GM21723 (cell line): ENCODE measurements at regions not wholly inside any gene's neighbourhood (a gene's known extent, or its start where the extent isn't known, plus 50 kb on each side); places are given as distances from the start of the nearest gene placed in this dataset.

Source experiments
- ATAC-seq: cut with Tn5 transposase; IDR thresholded peaks from one replicate; pipeline ENCODE4 v1.9.1; 2021; ENCODE audit warnings: mild to moderate bottlenecking, moderate library complexity; ENCODE audit not compliant: unreplicated experiment

DNA sequence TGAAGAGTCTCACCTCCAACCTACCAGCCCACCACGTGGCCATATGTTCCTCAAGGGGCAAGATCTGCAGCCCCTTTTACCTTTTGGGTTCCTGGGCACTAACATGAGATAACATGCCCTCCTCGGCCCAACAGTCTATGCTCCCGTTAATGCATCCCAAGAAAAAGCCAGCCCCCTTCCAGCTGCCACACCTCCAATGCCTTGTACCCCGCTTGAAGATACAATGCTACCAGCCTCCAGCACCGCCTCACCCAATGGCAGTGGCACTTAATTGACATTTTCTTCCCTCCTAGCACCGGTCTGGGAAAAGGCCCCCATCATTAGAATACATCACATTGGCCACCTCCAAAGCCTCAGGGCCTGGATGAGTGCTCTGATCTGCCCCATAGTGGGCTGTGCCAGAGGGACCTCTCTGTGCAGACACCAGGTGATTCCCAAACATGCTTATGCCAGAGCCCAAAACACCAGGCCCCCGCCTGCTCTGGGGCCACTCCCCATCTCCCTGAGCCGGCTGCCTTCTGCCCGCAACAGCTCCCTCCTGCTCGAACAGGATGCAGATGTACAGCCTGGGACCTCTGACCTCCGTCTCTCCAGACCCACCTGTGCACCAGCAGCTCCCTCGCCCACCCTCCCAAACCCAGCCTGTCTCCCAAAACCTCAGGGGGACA is 118.3 kb downstream of the NCOR2 start:
- no peak for ATAC-seq

DNA sequence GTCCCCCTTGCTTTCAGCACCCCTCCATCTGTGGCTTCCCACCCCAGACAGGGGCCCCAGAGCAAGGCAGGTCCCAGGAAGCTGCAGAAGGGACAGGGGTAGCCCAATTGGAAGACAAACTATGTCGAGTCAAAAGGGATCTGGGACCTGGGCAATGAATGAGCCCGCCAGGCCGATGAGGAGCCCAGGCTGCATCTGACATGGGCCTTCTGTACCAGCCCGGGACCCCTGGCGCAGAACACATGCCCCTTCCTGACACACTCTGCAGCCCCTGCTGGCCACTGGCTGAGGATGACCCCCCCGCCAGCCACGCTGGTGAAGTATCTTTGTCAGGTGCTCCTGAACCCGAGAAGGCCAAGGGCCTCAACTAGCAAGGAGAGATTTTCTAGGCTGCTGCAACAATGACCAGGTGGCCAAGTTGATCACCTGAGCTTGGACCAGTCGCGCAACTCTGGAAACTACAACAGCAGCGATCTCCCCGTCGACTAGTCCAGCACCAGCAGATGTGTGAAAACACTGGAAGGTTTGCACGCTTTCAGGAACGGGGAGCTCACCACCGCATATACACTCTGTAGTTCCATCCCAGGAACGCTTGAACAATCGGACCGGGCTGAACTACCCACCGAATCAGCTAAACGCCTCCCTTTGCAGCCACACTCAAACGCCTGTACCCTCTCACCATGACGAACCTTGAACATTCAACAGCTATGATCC is 119.0 kb downstream of the NCOR2 start:
- ATAC-seq: no peak

- ATAC-seq: no peak
These were observed 121.0 kb downstream of the NCOR2 start for GRCh38 chr12:124446364-124446763.

GRCh38 chr12:124445826-124446225 is 121.6 kb downstream of the NCOR2 start:
- no peak for ATAC-seq

GRCh38 chr12:124445121-124445718 is 122.2 kb downstream of the NCOR2 start:
- no peak for ATAC-seq

- ATAC-seq: no peak
These were observed 123.3 kb downstream of the NCOR2 start for GRCh38 chr12:124443931-124444712.

DNA sequence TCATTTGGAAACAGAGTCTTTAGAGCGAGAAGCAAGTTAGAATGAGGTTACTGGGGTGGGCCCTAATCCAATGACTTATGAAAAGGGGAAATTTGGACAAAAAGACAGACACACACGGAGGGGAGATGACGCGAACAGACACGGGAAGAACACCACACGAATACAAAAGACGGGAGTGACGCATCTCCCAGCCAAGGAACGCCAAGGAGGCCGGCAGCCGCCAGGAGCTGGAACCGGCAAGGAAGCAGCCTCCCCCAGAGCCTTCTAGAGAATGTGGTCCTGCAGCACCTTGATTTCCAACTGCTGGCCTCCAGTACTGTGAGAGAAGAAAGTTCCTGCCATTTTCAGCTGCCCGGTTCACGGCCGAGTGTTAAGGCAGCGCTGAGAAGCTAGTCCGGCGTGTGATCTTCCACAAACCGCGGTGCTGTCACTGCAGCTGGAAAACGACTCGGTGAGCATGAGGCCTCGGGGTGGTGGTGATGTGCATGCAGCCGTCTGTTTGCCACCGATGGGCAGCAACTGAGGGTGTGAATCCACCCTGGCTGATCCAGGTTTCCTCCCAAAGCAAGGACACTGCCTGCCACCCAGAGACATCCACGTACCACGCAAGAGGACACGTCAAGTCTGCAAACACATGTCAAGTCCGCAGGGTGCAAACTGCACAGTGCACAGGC is 124.5 kb downstream of the NCOR2 start:
- no peak for ATAC-seq

GRCh38 chr12:124442281-124442680 is 125.1 kb downstream of the NCOR2 start:
- no peak for ATAC-seq

- no peak for ATAC-seq
These were observed 125.8 kb downstream of the NCOR2 start for GRCh38 chr12:124441443-124442194.

- ATAC-seq: no peak
These were observed 126.5 kb downstream of the NCOR2 start for GRCh38 chr12:124440841-124441381.

DNA sequence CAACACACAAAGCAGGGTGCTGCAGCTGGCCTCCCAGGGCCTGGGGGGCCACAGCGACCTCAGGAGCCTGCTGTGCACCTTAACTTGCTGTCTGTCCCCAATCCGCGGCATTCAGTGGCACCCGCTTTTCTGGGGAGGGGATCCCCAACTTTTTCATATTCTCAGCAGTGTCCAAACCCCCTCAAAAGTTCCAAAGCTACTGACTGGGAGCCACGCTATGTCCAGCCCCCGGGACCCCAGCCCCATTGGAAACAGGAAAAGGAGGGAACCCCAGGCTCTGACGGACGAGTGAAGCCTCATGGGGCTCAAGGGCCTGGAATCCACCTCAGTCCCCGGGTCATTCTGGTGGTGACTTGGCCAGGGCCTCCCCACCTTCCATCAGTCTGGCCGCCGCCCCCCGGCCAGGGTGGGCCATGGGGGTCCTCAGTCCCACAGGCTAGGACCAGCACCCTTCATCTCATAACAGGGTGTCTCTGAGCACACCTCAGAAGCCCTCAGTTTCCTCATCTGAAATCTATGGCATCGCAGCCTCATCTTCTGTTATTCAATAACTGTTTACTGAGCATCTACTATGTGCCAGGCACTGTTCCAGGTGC is 127.3 kb downstream of the NCOR2 start:
- ATAC-seq: no peak

DNA sequence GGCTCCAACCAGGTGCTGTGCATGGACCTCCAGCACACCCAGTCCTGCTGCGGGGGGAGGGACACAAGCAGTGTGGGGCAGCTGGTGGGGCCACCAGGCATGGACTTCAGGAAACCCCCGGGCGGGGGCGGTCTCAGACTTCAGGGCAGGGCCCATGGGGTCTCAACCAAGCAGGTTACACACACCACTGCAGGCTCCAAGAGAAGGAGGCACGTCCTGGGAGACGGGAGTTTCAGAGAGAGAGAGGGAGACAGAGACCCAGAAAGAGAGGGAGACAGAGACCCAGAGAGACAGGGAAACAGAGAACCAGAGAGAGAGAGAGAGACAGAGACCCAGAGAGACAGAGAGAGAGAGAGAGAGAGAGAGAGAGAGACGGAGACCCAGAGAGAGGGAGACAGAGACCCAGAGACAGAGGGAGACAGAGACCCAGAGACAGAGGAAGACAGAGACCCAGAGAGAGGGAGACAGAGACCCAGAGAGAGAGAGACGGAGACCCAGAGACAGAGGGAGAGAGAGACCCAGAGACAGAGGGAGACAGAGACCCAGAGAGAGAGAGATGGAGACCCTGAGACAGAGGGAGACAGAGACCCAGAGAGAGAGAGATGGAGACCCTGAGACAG is 128.9 kb downstream of the NCOR2 start:
- no peak for ATAC-seq

DNA sequence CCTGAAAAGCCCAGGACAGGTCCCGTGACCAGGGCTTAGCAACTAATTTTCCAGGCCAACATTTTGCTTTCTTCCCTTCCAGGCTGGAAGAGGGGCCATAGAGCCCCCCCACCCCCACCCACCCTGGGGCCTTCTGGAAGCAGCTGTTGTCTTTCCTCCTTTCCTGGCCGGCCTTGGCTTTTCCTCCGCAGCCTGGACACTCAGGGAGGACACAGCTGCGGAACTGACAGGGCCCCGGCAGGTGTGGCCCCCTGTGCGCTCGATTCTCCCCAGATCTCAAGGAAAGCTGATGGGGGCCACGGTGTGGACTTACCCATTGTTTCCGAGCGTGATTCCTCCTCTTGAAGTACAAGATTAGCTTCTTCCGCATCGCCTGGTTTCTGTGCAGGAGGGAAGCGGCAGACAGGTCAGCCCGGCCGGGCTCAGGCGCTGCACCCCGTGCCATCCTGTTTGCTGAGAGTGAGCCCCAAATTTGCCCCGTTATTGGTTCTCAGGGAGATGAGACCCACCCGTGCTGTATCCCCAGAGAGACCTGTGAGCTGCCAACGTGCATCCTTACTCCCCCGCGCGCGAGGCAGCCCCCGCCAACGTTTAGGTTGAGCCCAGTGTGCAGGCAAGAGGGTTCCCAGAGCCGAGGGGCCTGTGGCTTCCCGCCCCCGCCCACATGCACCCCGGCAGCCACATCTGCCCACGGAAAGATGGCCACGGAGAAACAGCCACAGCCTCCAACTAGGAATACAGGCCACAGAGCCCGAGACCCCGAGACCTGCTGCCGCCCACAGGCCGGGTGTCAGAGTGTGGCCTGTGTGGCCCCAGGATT is 129.6 kb downstream of the NCOR2 start:
- no peak for ATAC-seq

DNA sequence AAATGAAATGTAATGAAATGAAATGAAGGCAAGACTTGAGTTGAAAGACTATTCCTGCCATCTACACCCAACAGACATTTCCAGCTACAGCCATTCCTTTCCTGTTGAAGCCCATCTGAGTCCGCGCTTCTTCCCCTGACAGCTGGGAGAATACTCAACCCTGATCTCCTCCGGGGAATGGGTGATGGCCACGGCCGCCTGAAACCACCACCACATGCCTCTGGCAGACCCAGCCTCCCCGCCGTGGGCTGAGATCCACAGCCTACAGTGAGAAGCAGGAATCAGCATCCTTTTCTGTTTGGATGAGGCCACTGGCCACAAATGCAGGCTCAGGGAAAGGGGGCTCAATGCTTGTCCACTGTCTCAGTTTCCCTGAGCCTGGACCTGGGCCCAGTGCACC is 130.3 kb downstream of the NCOR2 start:
- no peak for ATAC-seq

- ATAC-seq: no peak
These were observed 131.0 kb downstream of the NCOR2 start for GRCh38 chr12:124436366-124436765.

DNA sequence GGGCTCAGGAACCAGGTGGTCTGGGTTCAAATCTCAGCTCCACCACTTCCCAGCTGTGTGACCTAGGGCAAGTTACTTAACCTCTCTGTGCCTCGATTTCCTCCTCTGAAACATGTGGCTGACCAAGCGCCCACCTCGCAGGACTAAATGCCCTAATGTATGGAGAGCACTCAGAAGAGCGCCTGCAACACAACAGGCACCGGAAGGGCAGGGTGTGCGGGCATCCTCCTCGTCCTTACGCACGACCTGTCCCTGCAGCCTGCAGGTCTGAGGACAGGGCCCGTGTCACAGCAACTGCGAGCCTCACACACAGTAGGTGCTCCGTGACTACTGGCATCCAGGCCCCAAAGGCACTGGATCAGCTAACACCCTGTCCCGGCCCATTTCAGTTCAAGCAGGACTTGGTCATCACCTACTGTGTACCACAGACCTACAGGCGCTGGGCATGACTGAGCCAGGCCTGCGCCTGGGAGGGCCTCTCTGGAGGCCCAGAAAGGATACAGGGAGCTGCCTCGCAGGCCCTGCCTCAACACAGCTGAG is 131.5 kb downstream of the NCOR2 start:
- ATAC-seq: no peak

DNA sequence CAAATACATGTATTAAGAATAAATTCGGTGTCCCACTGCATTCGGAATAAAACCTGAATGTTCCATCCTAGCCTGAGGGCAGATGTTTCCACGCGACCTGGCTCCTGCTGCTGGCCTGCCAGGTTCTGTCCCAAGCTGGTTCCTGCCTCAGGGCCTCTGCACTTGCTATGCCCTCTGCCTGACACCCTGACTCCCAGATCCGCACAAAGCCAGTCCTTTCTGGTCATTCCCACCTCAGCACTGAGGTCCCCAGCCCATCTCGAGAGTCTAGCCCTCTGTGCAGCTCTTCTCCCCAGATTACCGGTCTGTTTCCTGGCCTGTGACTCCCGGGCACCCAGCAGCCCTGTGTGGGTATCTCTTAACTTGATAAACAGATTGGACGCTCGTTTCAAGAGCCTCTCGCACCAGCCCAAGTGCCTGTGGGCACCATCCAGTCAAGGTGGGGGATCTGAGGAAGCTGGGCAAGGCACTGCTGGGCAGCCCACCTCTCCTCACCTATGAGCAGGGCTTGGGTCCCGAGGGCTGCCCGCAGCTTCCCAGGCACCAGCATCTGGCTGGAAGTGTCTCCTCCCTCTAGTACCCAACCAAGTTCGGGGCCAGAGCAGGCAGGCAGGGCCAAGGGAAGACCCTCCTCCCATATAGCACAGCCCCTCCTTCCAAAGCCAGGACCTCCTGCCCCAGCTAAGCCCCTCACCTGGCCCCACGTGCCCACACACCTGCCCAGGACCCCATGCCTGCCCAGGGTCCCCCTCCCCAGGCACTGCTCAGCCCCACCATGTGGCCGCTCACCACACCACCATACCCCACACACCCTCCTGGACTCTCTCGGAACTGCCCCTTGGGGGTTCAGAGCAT is 132.2 kb downstream of the NCOR2 start:
- no peak for ATAC-seq
